GM23338 (cell line): ENCODE measurements at regions not wholly inside any gene's neighbourhood (a gene's known extent, or its start where the extent isn't known, plus 50 kb on each side); places are given as distances from the start of the nearest gene placed in this dataset.

Experiments used
- ATAC-seq: fragments of 200-7000 bp; cut with Tn5 transposase; 3 replicates; pipeline ENCODE4 v1.9.1; 2020
- DNase-seq: peaks from one replicate; pipeline ENCODE4 v3.0.0-alpha.2; 2015; ENCODE audit warnings: low spot score
- H2AFZ ChIP-seq: fragments of 200-600 bp; sonication (generic); 2 replicates; pipeline ENCODE4 v1.8.0; 2016; ENCODE audit warnings: antibody characterized with exemption, mild to moderate bottlenecking, moderate library complexity
- H3F3A ChIP-seq: fragments of 200-600 bp; sonication (generic); replicated peaks from 2 replicates; pipeline ENCODE4 v1.8.0; 2017; ENCODE audit warnings: antibody characterized with exemption, mixed run types, low read depth
- H3K27ac ChIP-seq: fragments of 200-600 bp; sonication (generic); 2 replicates; pipeline ENCODE4 v1.6.1; 2016; ENCODE audit warnings: low read depth
- H3K27me3 ChIP-seq: fragments of 200-600 bp; sonication (generic); 2 replicates; pipeline ENCODE4 v1.8.0; 2016; ENCODE audit warnings: mild to moderate bottlenecking, mixed run types, moderate library complexity; ENCODE audit not compliant: insufficient read depth
- H3K36me3 ChIP-seq: fragments of 200-600 bp; sonication (generic); 2 replicates; pipeline ENCODE4 v1.8.0; 2016; ENCODE audit warnings: mild to moderate bottlenecking; ENCODE audit not compliant: insufficient read depth
- H3K4me1 ChIP-seq: fragments of 200-600 bp; sonication (generic); 2 replicates; pipeline ENCODE4 v1.8.0; 2016; ENCODE audit warnings: mild to moderate bottlenecking, moderate library complexity; ENCODE audit not compliant: insufficient read depth
- H3K4me2 ChIP-seq: fragments of 200-600 bp; sonication (generic); 2 replicates; pipeline ENCODE4 v1.7.1; 2017; ENCODE audit warnings: mixed run types
- H3K4me3 ChIP-seq: fragments of 200-600 bp; sonication (generic); 2 replicates; pipeline ENCODE4 v1.6.1; 2016; ENCODE audit warnings: mixed run types
- H3K79me2 ChIP-seq: fragments of 200-600 bp; sonication (generic); replicated peaks from 2 replicates; pipeline ENCODE4 v1.8.0; 2017; ENCODE audit warnings: mild to moderate bottlenecking; ENCODE audit not compliant: insufficient read depth
- H3K9me2 ChIP-seq: fragments of 200-600 bp; sonication (generic); 2 replicates; pipeline ENCODE4 v1.8.0; 2017; ENCODE audit not compliant: insufficient read depth
- H4K20me1 ChIP-seq: fragments of 200-600 bp; sonication (generic); replicated peaks from 2 replicates; pipeline ENCODE4 v1.8.0; 2017; ENCODE audit warnings: mild to moderate bottlenecking; ENCODE audit not compliant: insufficient read depth
- H3K27ac Mint-ChIP-seq: 2 replicates; pipeline ENCODE4 v1.8.0; 2020; ENCODE audit warnings: inconsistent platforms, mild to moderate bottlenecking, moderate library complexity, mixed read lengths
- H3K27me3 Mint-ChIP-seq: 3 replicates; pipeline ENCODE4 v1.8.0; 2022; ENCODE audit warnings: low read depth, mild to moderate bottlenecking, moderate library complexity, mixed read lengths, inconsistent platforms; ENCODE audit not compliant: insufficient read depth, poor library complexity
- H3K36me3 Mint-ChIP-seq: 3 replicates; pipeline ENCODE4 v1.8.0; 2021; ENCODE audit warnings: low read depth, mild to moderate bottlenecking, inconsistent platforms, moderate library complexity, mixed read lengths
- H3K4me1 Mint-ChIP-seq: 3 replicates; pipeline ENCODE4 v1.8.0; 2020; ENCODE audit warnings: mild to moderate bottlenecking, inconsistent platforms, mixed read lengths
- H3K4me3 Mint-ChIP-seq: 3 replicates; pipeline ENCODE4 v1.8.0; 2021; ENCODE audit warnings: moderate library complexity, mild to moderate bottlenecking, inconsistent platforms, mixed read lengths
- H3K9me3 Mint-ChIP-seq: 3 replicates; pipeline ENCODE4 v1.8.0; 2020; ENCODE audit warnings: moderate library complexity, mild to moderate bottlenecking, inconsistent platforms, mixed read lengths
- CREB1 ChIP-seq: fragments of 250-450 bp; sonication (Bioruptor Pico); IDR thresholded peaks from 2 replicates; pipeline ENCODE4 v1.5.0; 2020; ENCODE audit warnings: low read depth, mild to moderate bottlenecking, moderate library complexity
- ETS1 ChIP-seq: IDR thresholded peaks from 2 replicates; pipeline ENCODE4 v1.6.1; 2016; ENCODE audit warnings: antibody characterized with exemption
- EZH2phosphoT487 ChIP-seq: fragments of 200-600 bp; sonication (generic); IDR thresholded peaks from one replicate; pipeline ENCODE4 v1.8.1; 2018; ENCODE audit warnings: antibody characterized with exemption; ENCODE audit not compliant: unreplicated experiment
- JUNB ChIP-seq: IDR thresholded peaks from one replicate; pipeline ENCODE4 v1.6.1; 2016; ENCODE audit warnings: antibody characterized with exemption; ENCODE audit not compliant: unreplicated experiment
- NANOG ChIP-seq: IDR thresholded peaks from 2 replicates; pipeline ENCODE4 v1.6.1; 2016; ENCODE audit warnings: antibody characterized with exemption, borderline replicate concordance
- POLR2AphosphoS5 ChIP-seq: IDR thresholded peaks from 2 replicates; pipeline ENCODE4 v1.6.1; 2016; ENCODE audit warnings: antibody characterized with exemption, low read depth
- REST ChIP-seq: IDR thresholded peaks from one replicate; pipeline ENCODE4 v1.6.1; 2018; ENCODE audit warnings: antibody characterized with exemption; ENCODE audit not compliant: unreplicated experiment
- STAT1 ChIP-seq: IDR thresholded peaks from one replicate; pipeline ENCODE4 v1.6.1; 2016; ENCODE audit warnings: antibody characterized with exemption; ENCODE audit not compliant: unreplicated experiment
- ZNF114 ChIP-seq: fragments of 250-450 bp; sonication (Bioruptor Pico); IDR thresholded peaks from 2 replicates; pipeline ENCODE4 v1.5.0; 2020; ENCODE audit warnings: mild to moderate bottlenecking, moderate library complexity
- ZNF331 ChIP-seq: fragments of 250-450 bp; sonication (Bioruptor Pico); IDR thresholded peaks from 2 replicates; pipeline ENCODE4 v1.5.0; 2020; ENCODE audit warnings: low read depth, mild to moderate bottlenecking, moderate library complexity
- ZNF462 ChIP-seq: fragments of 250-450 bp; sonication (Bioruptor Pico); IDR thresholded peaks from 2 replicates; pipeline ENCODE4 v1.5.0; 2020; ENCODE audit warnings: mild to moderate bottlenecking, moderate library complexity

GRCh38 chr7:81308643-81309322, 389.9 kb upstream of the SEMA3C start:
- Histone ChIP-seq H3K4me3 (no peak overlapping the region), H3F3A (no peaks in the 10 kb centered on the region), H2AFZ (peak overlapping the region; percentile 9; the same call in 1 of the 2 replicates), H4K20me1 (no peaks in the 10 kb centered on the region), H3K36me3 (no peaks in the 10 kb centered on the region), H3K9me2 (no peaks in the 10 kb centered on the region), H3K4me1 (no peaks in the 10 kb centered on the region), H3K27ac (no peak overlapping the region), H3K27me3 (no peaks in the 10 kb centered on the region), H3K79me2 (no peaks in the 10 kb centered on the region), H3K4me2 (no peak overlapping the region)
- TF ChIP-seq REST (no peak), CREB1 (no peak), ZNF114 (CRISPR knock-in tag) (no peak), ZNF462 (CRISPR knock-in tag) (no peak), STAT1 (no peak), JUNB (no peak), ETS1 (no peak), EZH2phosphoT487 (no peak), ZNF331 (CRISPR knock-in tag) (no peak), NANOG (no peak), POLR2AphosphoS5 (no peak)
- Mint-ChIP-seq H3K36me3 (no peaks in the 10 kb centered on the region), H3K27me3 (no peaks in the 10 kb centered on the region), H3K4me3 (no peak overlapping the region), H3K9me3 (no peaks in the 10 kb centered on the region; the same call in 2 of the 3 replicates), H3K4me1 (peaks cover 6% of the 10 kb centered on the region), H3K27ac (peak overlapping the region; percentile 60)
- DNase-seq (no peak), ATAC-seq (no peak)
